NCI-H748 (cell line): ENCODE measurements at regions not wholly inside any gene's neighbourhood (a gene's known extent, or its start where the extent isn't known, plus 50 kb on each side); places are given as distances from the start of the nearest gene placed in this dataset.

ENCODE experiments used
- DNase-seq: peaks from one replicate; lab custom pipeline; 2025; ENCODE audit not compliant: unreplicated experiment; lab: John Stamatoyannopoulos, UW

GRCh38 chr14:42862114-42862513 lies 1255.4 kb downstream of the LRFN5 start:
- DNase-seq, result no peak

- no peak for DNase-seq
Measured at GRCh38 chr14:42860371-42860770, 1253.7 kb downstream of the LRFN5 start.

- DNase-seq, result no peak
Measured at GRCh38 chr14:42856106-42856505, 1249.4 kb downstream of the LRFN5 start.

GRCh38 chr14:42855085-42855484 lies 1248.4 kb downstream of the LRFN5 start:
- DNase-seq, result no peak

GRCh38 chr14:42854061-42854460 lies 1247.4 kb downstream of the LRFN5 start:
- no peak for DNase-seq

- DNase-seq, result no peak
Measured at GRCh38 chr14:42848652-42849051, 1242.0 kb downstream of the LRFN5 start.

GRCh38 chr14:42814817-42815216 lies 1208.1 kb downstream of the LRFN5 start:
- DNase-seq, result no peak

GRCh38 chr14:42806909-42807315 lies 1200.2 kb downstream of the LRFN5 start:
- DNase-seq, result no peak

GRCh38 chr14:42804141-42804540 lies 1197.5 kb downstream of the LRFN5 start:
- peak; percentile 65 for DNase-seq

- no peak for DNase-seq
Measured at GRCh38 chr14:42802346-42802745, 1195.7 kb downstream of the LRFN5 start.

- no peak for DNase-seq
Measured at GRCh38 chr14:42792166-42792565, 1185.5 kb downstream of the LRFN5 start.

- DNase-seq, result no peak
Measured at GRCh38 chr14:42782754-42783153, 1176.1 kb downstream of the LRFN5 start.

GRCh38 chr14:42778984-42779383 lies 1172.3 kb downstream of the LRFN5 start:
- DNase-seq, result peak; percentile 4

- no peak for DNase-seq
Measured at GRCh38 chr14:42750771-42751170, 1144.1 kb downstream of the LRFN5 start.

GRCh38 chr14:42742084-42742483 lies 1135.4 kb downstream of the LRFN5 start:
- DNase-seq, result no peak

- DNase-seq, result no peak
Measured at GRCh38 chr14:42736408-42736807, 1129.7 kb downstream of the LRFN5 start.

- no peak for DNase-seq
Measured at GRCh38 chr14:42734041-42734440, 1127.4 kb downstream of the LRFN5 start.

- DNase-seq, result no peak
Measured at GRCh38 chr14:42732005-42732404, 1125.3 kb downstream of the LRFN5 start.

- no peak for DNase-seq
Measured at GRCh38 chr14:42731480-42731879, 1124.8 kb downstream of the LRFN5 start.

GRCh38 chr14:42729681-42730080 lies 1123.0 kb downstream of the LRFN5 start:
- no peak for DNase-seq

GRCh38 chr14:42719391-42719790 lies 1112.7 kb downstream of the LRFN5 start:
- peak; percentile 98 for DNase-seq

GRCh38 chr14:42715316-42715715 lies 1108.6 kb downstream of the LRFN5 start:
- no peak for DNase-seq

- no peak for DNase-seq
Measured at GRCh38 chr14:42710071-42710470, 1103.4 kb downstream of the LRFN5 start.

- no peak for DNase-seq
Measured at GRCh38 chr14:42703501-42703900, 1096.8 kb downstream of the LRFN5 start.
